H1 (cell line): ENCODE measurements at regions not wholly inside any gene's neighbourhood (a gene's known extent, or its start where the extent isn't known, plus 50 kb on each side); places are given as distances from the start of the nearest gene placed in this dataset.

ENCODE experiments used
- CTCF ChIA-PET: fragments of 300-600 bp; sonication (Branson Sonifier 250); formaldehyde crosslinking; loops from one replicate; lab custom pipeline; 2021; ENCODE audit not compliant: partially characterized antibody; lab: Charles Lee
- POLR2A ChIA-PET: fragments of 300-600 bp; sonication (Branson Sonifier 250); formaldehyde crosslinking; loops from one replicate; lab custom pipeline; 2021; ENCODE audit warnings: inconsistent platforms; ENCODE audit not compliant: partially characterized antibody; lab: Charles Lee
- DNase-seq, 2 experiments: peaks; one replicate each; pipeline versions ENCODE4 v3.0.0 to v3.0.0-alpha.2; 2010 to 2022; ENCODE audit warnings: low spot score in 2 of 2, low read depth in 1 of 2, mixed read lengths in 1 of 2
- FAIRE-seq: peaks from 2 replicates; lab custom pipeline; 2011; peaks lifted over from hg19 to GRCh38; lab: Jason Lieb, UNC
- H2AFZ ChIP-seq: 2 replicates; pipeline ENCODE4 v1.8.1; 2012; ENCODE audit warnings: low read length, inconsistent platforms
- H2AK5ac ChIP-seq: 2 replicates; pipeline ENCODE4 v1.6.1; 2013; ENCODE audit warnings: low read depth, low read length
- H2BK120ac ChIP-seq: replicated peaks from 2 replicates; pipeline ENCODE3; 2013; ENCODE audit warnings: low read depth, low read length, inconsistent platforms
- H2BK12ac ChIP-seq: 2 replicates; pipeline ENCODE4 v1.6.1; 2013; ENCODE audit warnings: low read depth, low read length
- H2BK15ac ChIP-seq: 2 replicates; pipeline ENCODE4 v1.6.1; 2013; ENCODE audit warnings: low read length
- H2BK20ac ChIP-seq: 2 replicates; pipeline ENCODE4 v1.6.1; 2013; ENCODE audit warnings: low read length
- H2BK5ac ChIP-seq: 2 replicates; pipeline ENCODE4 v1.6.1; 2013; ENCODE audit warnings: low read depth, low read length
- H3K14ac ChIP-seq: 2 replicates; pipeline ENCODE4 v1.6.1; 2013; ENCODE audit warnings: inconsistent platforms; ENCODE audit not compliant: insufficient read length
- H3K18ac ChIP-seq: 2 replicates; pipeline ENCODE4 v1.6.1; 2013; ENCODE audit warnings: low read length; ENCODE audit errors: extremely low read depth
- H3K23ac ChIP-seq: 2 replicates; pipeline ENCODE4 v1.6.1; 2013; ENCODE audit warnings: inconsistent platforms; ENCODE audit not compliant: insufficient read length
- H3K23me2 ChIP-seq: 2 replicates; pipeline ENCODE4 v1.6.1; 2013; ENCODE audit warnings: low read depth, low read length
- H3K27ac ChIP-seq: 2 replicates; pipeline ENCODE4 v1.6.1; 2011; ENCODE audit warnings: low read depth, low read length, inconsistent platforms
- H3K27me3 ChIP-seq, 4 experiments: replicated peaks in 1 of 4; 1 replicate in 1 of 4; 2 replicates in 3 of 4; pipeline versions ENCODE4 v1.6.1 to v1.8.1; 2011 to 2013; ENCODE audit warnings: low read length in 3 of 4, mild to moderate bottlenecking in 3 of 4, inconsistent platforms in 2 of 4, mixed read lengths in 2 of 4, moderate library complexity in 1 of 4; ENCODE audit not compliant: control insufficient read depth in 3 of 4, insufficient read depth in 3 of 4; ENCODE audit errors: extremely low read depth in 1 of 4
- H3K36me3 ChIP-seq, 4 experiments: 2 replicates each; pipeline versions ENCODE4 v1.6.1 to v1.8.1; 2011 to 2013; ENCODE audit warnings: mild to moderate bottlenecking in 4 of 4, low read length in 3 of 4, moderate library complexity in 2 of 4, control low read depth in 1 of 4, inconsistent platforms in 1 of 4; ENCODE audit not compliant: insufficient read depth in 4 of 4, control insufficient read depth in 2 of 4
- H3K4ac ChIP-seq: replicated peaks from 2 replicates; pipeline ENCODE3; 2013; ENCODE audit warnings: low read length, low read depth, mixed read lengths, inconsistent platforms; ENCODE audit not compliant: insufficient read length
- H3K4me1 ChIP-seq, 4 experiments: replicated peaks in 1 of 4; 1 replicate in 1 of 4; 2 replicates in 3 of 4; pipeline versions ENCODE4 v1.6.1 to v1.8.1; 2011 to 2013; ENCODE audit warnings: low read length in 3 of 4, inconsistent platforms in 2 of 4, mixed read lengths in 1 of 4; ENCODE audit not compliant: insufficient read depth in 4 of 4, control insufficient read depth in 3 of 4
- H3K4me2 ChIP-seq, 2 experiments: 2 replicates each; pipeline versions ENCODE4 v1.6.1 to v1.8.1; 2011 to 2013; ENCODE audit warnings: low read depth in 2 of 2, low read length in 2 of 2, control low read depth in 1 of 2, inconsistent platforms in 1 of 2, mild to moderate bottlenecking in 1 of 2; ENCODE audit not compliant: insufficient read depth in 1 of 2
- H3K4me3 ChIP-seq, 4 experiments: fragments of 200-600, 300-600 bp in 1 of 4; sonication (generic), shearing (Covaris generic), sonication (Bioruptor Twin) in 1 of 4; 2 replicates each; pipeline versions ENCODE4 v1.5.1 to v1.8.1; 2011 to 2016; ENCODE audit warnings: low read length in 4 of 4, low read depth in 3 of 4, control low read depth in 2 of 4, inconsistent platforms in 2 of 4, mild to moderate bottlenecking in 2 of 4, mixed read lengths in 1 of 4, moderate library complexity in 1 of 4; ENCODE audit not compliant: insufficient read depth in 2 of 4; ENCODE audit errors: extremely low read depth in 1 of 4
- H3K56ac ChIP-seq: replicated peaks from 2 replicates; pipeline ENCODE3; 2013; ENCODE audit warnings: low read depth, mild to moderate bottlenecking, mixed read lengths, low read length, inconsistent platforms; ENCODE audit not compliant: insufficient read length
- H3K79me1 ChIP-seq: 2 replicates; pipeline ENCODE4 v1.6.1; 2013; ENCODE audit warnings: low read depth, low read length, control low read depth
- H3K79me2 ChIP-seq, 2 experiments: 2 replicates each; pipeline versions ENCODE4 v1.6.1 to v1.8.1; 2012 to 2013; ENCODE audit warnings: low read length in 2 of 2, mild to moderate bottlenecking in 2 of 2, inconsistent platforms in 1 of 2; ENCODE audit not compliant: insufficient read depth in 2 of 2, control insufficient read depth in 1 of 2
- H3K9ac ChIP-seq, 4 experiments: replicated peaks in 1 of 4; 1 replicate in 1 of 4; 2 replicates in 3 of 4; pipeline versions ENCODE4 v1.6.1 to v1.8.1; 2011 to 2013; ENCODE audit warnings: low read depth in 3 of 4, low read length in 3 of 4, control low read depth in 2 of 4, mild to moderate bottlenecking in 2 of 4, moderate library complexity in 2 of 4, inconsistent platforms in 1 of 4; ENCODE audit errors: extremely low read depth in 1 of 4
- H3K9me3 ChIP-seq, 2 experiments: 2 replicates each; pipeline versions ENCODE4 v1.6.1 to v1.8.1; 2012 to 2013; ENCODE audit warnings: mild to moderate bottlenecking in 2 of 2, moderate library complexity in 2 of 2, control low read depth in 1 of 2, inconsistent platforms in 1 of 2, low read depth in 1 of 2, low read length in 1 of 2, mixed read lengths in 1 of 2; ENCODE audit not compliant: insufficient read depth in 2 of 2
- H4K20me1 ChIP-seq, 2 experiments: replicated peaks in 1 of 2; 2 replicates each; pipeline versions ENCODE3 to v1.8.1; 2011 to 2013; ENCODE audit warnings: inconsistent platforms in 2 of 2, low read length in 2 of 2, mild to moderate bottlenecking in 1 of 2; ENCODE audit not compliant: insufficient read depth in 2 of 2, control insufficient read depth in 1 of 2
- H4K5ac ChIP-seq: 2 replicates; pipeline ENCODE4 v1.6.1; 2013; ENCODE audit warnings: low read length, low read depth, mixed read lengths, inconsistent platforms; ENCODE audit not compliant: insufficient read length
- H4K8ac ChIP-seq: 2 replicates; pipeline ENCODE4 v1.8.0; 2013; ENCODE audit warnings: mild to moderate bottlenecking, moderate library complexity, low read length, inconsistent platforms; ENCODE audit not compliant: insufficient read depth; ENCODE audit errors: extremely low read depth
- H4K91ac ChIP-seq: replicated peaks from 2 replicates; pipeline ENCODE3; 2013; ENCODE audit warnings: low read length, mixed read lengths, inconsistent platforms; ENCODE audit not compliant: insufficient read length
- CBX5 ChIP-seq: fragments of 300-800, 300-1000 bp; sonication (generic); IDR thresholded peaks from 2 replicates; pipeline ENCODE4 v1.7.1; 2016; ENCODE audit warnings: antibody characterized with exemption, low read length, low read depth
- EP300 ChIP-seq, 2 experiments: IDR thresholded peaks; 1 replicate in 1 of 2; 2 replicates in 1 of 2; pipeline ENCODE4 v1.6.1; 2011 to 2012; ENCODE audit warnings: low read depth in 2 of 2, low read length in 2 of 2, mild to moderate bottlenecking in 2 of 2, borderline replicate concordance in 1 of 2, inconsistent platforms in 1 of 2, moderate library complexity in 1 of 2
- EZH2 ChIP-seq: fragments of 200-600 bp; sonication (generic); IDR thresholded peaks from 2 replicates; pipeline ENCODE4 v1.7.1; 2012; ENCODE audit warnings: low read depth, mild to moderate bottlenecking, moderate library complexity, low read length, inconsistent platforms; ENCODE audit not compliant: severe bottlenecking
- GABPA ChIP-seq: IDR thresholded peaks from 2 replicates; pipeline ENCODE4 v1.6.1; 2011; ENCODE audit warnings: mild to moderate bottlenecking, low read length, moderate library complexity, borderline replicate concordance; ENCODE audit not compliant: insufficient read depth
- GTF2F1 ChIP-seq: IDR thresholded peaks from 2 replicates; pipeline ENCODE4 v1.6.1; 2012; ENCODE audit warnings: low read depth, low read length, improper control_type of control experiment, borderline replicate concordance
- HDAC6 ChIP-seq: IDR thresholded peaks from one replicate; pipeline ENCODE4 v1.7.1; 2012; ENCODE audit warnings: low read depth, mild to moderate bottlenecking, inconsistent platforms, low read length, moderate library complexity
- JUN ChIP-seq: IDR thresholded peaks from 2 replicates; pipeline ENCODE4 v1.6.1; 2011; ENCODE audit warnings: low read depth, mild to moderate bottlenecking, improper control_type of control experiment, low read length
- NRF1 ChIP-seq: IDR thresholded peaks from 2 replicates; pipeline ENCODE4 v1.6.1; 2011; ENCODE audit warnings: mild to moderate bottlenecking, low read depth, low read length, improper control_type of control experiment
- SAP30 ChIP-seq: fragments of 300-600 bp; sonication (generic); IDR thresholded peaks from 2 replicates; pipeline ENCODE4 v1.7.1; 2012; ENCODE audit warnings: low read length, moderate library complexity, mild to moderate bottlenecking, inconsistent platforms; ENCODE audit not compliant: insufficient read depth, insufficient replicate concordance
- SIN3A ChIP-seq, 2 experiments: IDR thresholded peaks in 1 of 2; conservative IDR thresholded peaks in 1 of 2; 2 replicates each; pipeline ENCODE4 v1.6.1; 2011 to 2012; ENCODE audit warnings: low read length in 2 of 2, improper control_type of control experiment in 1 of 2, low read depth in 1 of 2, mild to moderate bottlenecking in 1 of 2
- SIX5 ChIP-seq: IDR thresholded peaks from 2 replicates; pipeline ENCODE4 v1.6.1; 2011; ENCODE audit warnings: mild to moderate bottlenecking, low read depth, low read length
- TBP ChIP-seq: IDR thresholded peaks from 2 replicates; pipeline ENCODE4 v1.6.1; 2011; ENCODE audit warnings: low read depth, low read length, improper control_type of control experiment
- TEAD4 ChIP-seq: IDR thresholded peaks from 2 replicates; pipeline ENCODE4 v1.6.1; 2012; ENCODE audit warnings: low read depth, low read length, inconsistent platforms, mixed read lengths
- WGBS, 2 experiments: shearing (Covaris generic) in 1 of 2; methylation state at CpG; one replicate each; pipeline versions ENCODE4 v1.1.6 to v1.1.7; 2013 to 2015; ENCODE audit warnings: low lambda C conversion rate in 2 of 2, mixed read lengths in 2 of 2, inconsistent platforms in 1 of 2, low coverage in 1 of 2, missing lambda C conversion rate in 1 of 2; ENCODE audit not compliant: insufficient replicate concordance in 2 of 2, insufficient coverage in 1 of 2, insufficient read length in 1 of 2; ENCODE audit errors: extremely low coverage in 1 of 2, missing lambda C conversion rate in 1 of 2; 5-methylcytosine and 5-hydroxymethylcytosine counted together

DNA sequence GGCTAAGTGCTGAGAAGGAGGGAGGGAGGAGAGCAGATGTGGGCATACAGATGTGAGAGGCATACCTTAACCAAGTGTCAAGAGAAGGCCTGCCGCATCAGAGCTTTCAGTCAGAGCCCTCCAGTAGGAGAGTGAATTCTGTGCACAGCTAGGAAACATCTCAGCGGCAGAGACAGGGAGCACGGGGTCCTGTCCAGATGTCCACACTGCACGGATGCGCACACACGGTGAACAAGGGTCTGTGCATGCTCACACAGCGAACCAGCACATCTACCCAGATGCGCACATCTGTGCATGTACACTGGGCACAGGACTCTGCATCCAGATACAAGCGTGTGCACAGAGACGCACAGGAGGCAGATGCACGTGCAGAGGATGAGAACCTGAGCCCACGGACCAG is 778.0 kb downstream of the BRD1 start:
- H2BK15ac ChIP-seq = no peak overlapping the region; the same call in 1 of the 2 replicates
- H3K56ac ChIP-seq = no peak overlapping the region
- peaks cover 2 to 9% (median 6%) of the 10 kb centered on the region in 4 experiments for H3K4me1 ChIP-seq
- H3K79me1 ChIP-seq = no peaks in the 10 kb centered on the region
- H3K4ac ChIP-seq = no peak overlapping the region
- no peaks in the 10 kb centered on the region for H4K20me1 ChIP-seq
- H2BK12ac ChIP-seq = no peak overlapping the region
- no peak overlapping the region for H2AK5ac ChIP-seq
- H3K9me3 ChIP-seq = no peaks in the 10 kb centered on the region
- no peaks in the 10 kb centered on the region; a peak in 1 of 7 replicates for H3K27me3 ChIP-seq
- no peaks in the 10 kb centered on the region for H3K36me3 ChIP-seq
- no peak overlapping the region for H3K4me3 ChIP-seq
- CTCF ChIA-PET = interaction anchor here (0.6 to 9.2 kb wide), 3 partner anchors 7 to 593 kb away, joined by 3 to 95 read pairs (median 34); no protein-coding TSS in a partner anchor
- no peak overlapping the region for H3K27ac ChIP-seq
- peak overlapping the region; percentile 50 for H4K91ac ChIP-seq
- H3K14ac ChIP-seq = no peak overlapping the region
- H3K4me2 ChIP-seq = no peak overlapping the region
- no peaks in the 10 kb centered on the region for H3K23me2 ChIP-seq
- no peak overlapping the region for H3K23ac ChIP-seq
- no peak for FAIRE-seq
- H4K5ac ChIP-seq = no peak overlapping the region
- H2BK120ac ChIP-seq = no peak overlapping the region
- no peaks in the 10 kb centered on the region for H3K79me2 ChIP-seq
- H2BK20ac ChIP-seq = 0 out of 2 replicates have a peak overlapping the region, but pooled peaks have one; percentile 80
- 85% methylated on average over 12 of the region's 12 CpGs; no CpG with 5 or more reads in 1 of the 2 experiments for WGBS, 2 experiments
- TF ChIP-seq CBX5 = no peak
- TF ChIP-seq EZH2 = no peak
- TF ChIP-seq TEAD4 = no peak
- no peak for TF ChIP-seq JUN
- no peak for TF ChIP-seq SIX5
- no peak for TF ChIP-seq TBP
- TF ChIP-seq NRF1 = no peak
- no peak for TF ChIP-seq EP300 (IDR thresholded peaks at IDR 0.05; ENCODE audit: borderline replicate concordance in 1 of 2, low read depth in 2 of 2, low read length in 2 of 2)
- TF ChIP-seq SAP30 = no peak
- no peak for TF ChIP-seq GABPA
- TF ChIP-seq HDAC6 = no peak
- no peak for TF ChIP-seq SIN3A (conservative IDR thresholded peaks at IDR 0.05 in 1 of 2, IDR thresholded peaks at IDR 0.05 in 1 of 2; ENCODE audit: low read depth in 1 of 2, low read length in 2 of 2)
- TF ChIP-seq GTF2F1 = no peak
- H3K18ac ChIP-seq = no peak overlapping the region
- H2BK5ac ChIP-seq = no peak overlapping the region
- no peak for DNase-seq
- H4K8ac ChIP-seq = no peak overlapping the region
- no peak overlapping the region for H2AFZ ChIP-seq
- no peak overlapping the region for H3K9ac ChIP-seq
- POLR2A ChIA-PET = no interaction called here
